ENCODE measurements at regions not wholly inside any gene's neighbourhood (a gene's known extent, or its start where the extent isn't known, plus 50 kb on each side); places are given as distances from the start of the nearest gene placed in this dataset.

DNA sequence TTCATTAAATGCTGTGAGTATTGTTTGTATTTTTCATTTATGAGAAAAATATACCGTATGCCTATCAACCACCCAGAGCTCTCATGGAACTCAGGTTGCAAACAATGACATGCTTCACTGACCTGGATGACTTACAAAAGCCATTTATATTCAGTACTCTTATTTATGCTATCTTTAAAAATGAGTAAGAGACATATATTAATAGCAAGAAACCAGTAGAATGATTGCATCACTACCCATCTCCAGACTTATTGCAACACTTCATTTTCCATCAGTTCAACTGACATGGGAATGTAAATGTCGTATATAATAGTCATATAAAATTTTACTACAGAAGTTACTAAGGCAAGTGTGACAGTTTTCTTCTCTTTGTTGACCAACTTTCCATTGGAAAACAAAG, 69.1 kb downstream of the OTP start:
- no peaks in the 10 kb centered on the region for H3K4me1 ChIP-seq
- H3K4me3 ChIP-seq: no peak overlapping the region
- H3K9me3 ChIP-seq: no peaks in the 10 kb centered on the region
- intact Hi-C loops (cut with DNase I): no loop called here
- TF ChIP-seq, protein P1, sequence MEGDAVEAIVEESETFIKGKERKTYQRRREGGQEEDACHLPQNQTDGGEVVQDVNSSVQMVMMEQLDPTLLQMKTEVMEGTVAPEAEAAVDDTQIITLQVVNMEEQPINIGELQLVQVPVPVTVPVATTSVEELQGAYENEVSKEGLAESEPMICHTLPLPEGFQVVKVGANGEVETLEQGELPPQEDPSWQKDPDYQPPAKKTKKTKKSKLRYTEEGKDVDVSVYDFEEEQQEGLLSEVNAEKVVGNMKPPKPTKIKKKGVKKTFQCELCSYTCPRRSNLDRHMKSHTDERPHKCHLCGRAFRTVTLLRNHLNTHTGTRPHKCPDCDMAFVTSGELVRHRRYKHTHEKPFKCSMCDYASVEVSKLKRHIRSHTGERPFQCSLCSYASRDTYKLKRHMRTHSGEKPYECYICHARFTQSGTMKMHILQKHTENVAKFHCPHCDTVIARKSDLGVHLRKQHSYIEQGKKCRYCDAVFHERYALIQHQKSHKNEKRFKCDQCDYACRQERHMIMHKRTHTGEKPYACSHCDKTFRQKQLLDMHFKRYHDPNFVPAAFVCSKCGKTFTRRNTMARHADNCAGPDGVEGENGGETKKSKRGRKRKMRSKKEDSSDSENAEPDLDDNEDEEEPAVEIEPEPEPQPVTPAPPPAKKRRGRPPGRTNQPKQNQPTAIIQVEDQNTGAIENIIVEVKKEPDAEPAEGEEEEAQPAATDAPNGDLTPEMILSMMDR (IDR thresholded peaks at IDR 0.05): no peak
- no peaks in the 10 kb centered on the region for H3K27me3 ChIP-seq
- no peak overlapping the region for H3K27ac ChIP-seq
- no peaks in the 10 kb centered on the region for H3K36me3 ChIP-seq
- no peak for DNase-seq (ENCODE audit: low spot score in 2 of 2)

DNA sequence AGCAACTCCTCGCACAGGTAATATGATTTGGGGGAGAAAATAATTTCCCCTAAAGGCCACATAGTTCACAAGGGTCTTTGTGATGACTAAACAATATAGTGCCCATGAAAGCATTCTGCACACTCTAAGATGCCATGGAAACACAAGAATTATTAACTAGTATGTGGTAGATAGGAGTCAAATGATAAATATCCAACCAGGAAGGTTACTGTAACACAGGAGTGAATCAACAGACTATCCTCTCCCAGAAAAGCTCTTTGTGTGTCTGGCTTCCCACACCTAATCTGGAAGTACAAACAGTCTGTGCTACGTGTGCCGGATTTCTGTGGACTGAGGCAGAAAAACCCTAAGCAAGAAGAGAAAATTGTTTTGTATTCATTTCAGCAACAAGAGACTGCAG, 70.0 kb downstream of the OTP start:
- no peaks in the 10 kb centered on the region for H3K27me3 ChIP-seq
- no peak overlapping the region for H3K27ac ChIP-seq
- no peak overlapping the region for H3K4me3 ChIP-seq
- no peaks in the 10 kb centered on the region for H3K36me3 ChIP-seq
- intact Hi-C loops (cut with DNase I): no loop called here
- DNase-seq (ENCODE audit: low spot score in 2 of 2): no peak
- H3K4me1 ChIP-seq: no peaks in the 10 kb centered on the region
- TF ChIP-seq, protein P1 (IDR thresholded peaks at IDR 0.05): no peak
- H3K9me3 ChIP-seq: no peaks in the 10 kb centered on the region

GRCh38 chr5:77568082-77568481, 70.4 kb downstream of the OTP start:
- H3K27me3 ChIP-seq: no peaks in the 10 kb centered on the region
- H3K4me3 ChIP-seq: no peak overlapping the region
- no peaks in the 10 kb centered on the region for H3K4me1 ChIP-seq
- intact Hi-C loops (cut with DNase I): no loop called here
- H3K36me3 ChIP-seq: no peaks in the 10 kb centered on the region
- no peak overlapping the region for H3K27ac ChIP-seq
- DNase-seq (ENCODE audit: low spot score in 2 of 2): no peak
- no peaks in the 10 kb centered on the region for H3K9me3 ChIP-seq
- TF ChIP-seq, protein P1 (IDR thresholded peaks at IDR 0.05): no peak

DNA sequence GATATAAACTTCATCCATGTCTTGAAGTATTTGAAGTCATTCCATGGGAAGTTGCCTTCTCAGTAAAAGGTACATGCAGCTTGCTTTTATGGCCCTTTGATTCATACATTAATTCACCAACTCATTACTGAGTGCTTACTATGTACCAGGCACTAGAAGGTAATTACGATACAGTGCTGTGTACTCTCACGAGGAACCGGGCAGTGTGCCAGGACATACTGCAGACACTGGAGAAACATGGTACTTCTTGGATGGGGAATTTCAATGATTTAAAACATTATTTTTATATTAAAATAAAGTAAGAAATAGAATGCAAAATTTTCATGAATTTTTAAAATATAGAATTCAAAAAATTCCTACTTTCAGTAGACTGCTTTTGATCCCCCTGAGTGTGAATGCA, 71.4 kb upstream of the WDR41 start:
- Histone ChIP-seq H3K4me1 (no peaks in the 10 kb centered on the region), H3K27ac (no peak overlapping the region)

DNA sequence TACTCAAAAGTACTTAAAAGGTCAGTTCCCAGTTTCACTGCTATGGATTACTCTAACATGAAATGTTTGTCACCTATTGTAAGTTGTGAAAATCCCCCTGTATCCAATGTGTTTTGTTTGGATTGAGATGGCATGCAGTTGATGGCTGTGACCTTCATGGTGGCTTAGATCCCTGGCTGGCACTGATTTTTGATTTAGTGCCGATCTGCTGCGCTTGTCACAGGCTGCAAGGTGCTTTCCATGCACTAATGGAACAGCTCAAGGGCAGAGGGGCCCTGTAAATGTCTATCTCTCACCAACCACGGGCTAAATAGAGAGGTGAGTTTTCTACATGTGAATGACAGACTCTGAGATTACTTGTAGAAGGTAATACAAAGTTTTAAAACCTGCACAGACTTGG, 69.8 kb upstream of the WDR41 start:
- no peak overlapping the region for H3K4me3 ChIP-seq
- no peak for DNase-seq (ENCODE audit: low spot score in 2 of 2)
- intact Hi-C loops (cut with DNase I): no loop called here

More for the DNA sequence above, 71.4 kb upstream of the WDR41 start:
- no peaks in the 10 kb centered on the region for H3K36me3 ChIP-seq
- no peaks in the 10 kb centered on the region for H3K9me3 ChIP-seq
- no peak for DNase-seq (ENCODE audit: low spot score in 2 of 2)
- intact Hi-C loops (cut with DNase I): no loop called here
- H3K4me3 ChIP-seq: no peak overlapping the region
- TF ChIP-seq, protein P1 (IDR thresholded peaks at IDR 0.05): no peak
- H3K27me3 ChIP-seq: no peaks in the 10 kb centered on the region

More for the DNA sequence above, 69.8 kb upstream of the WDR41 start:
- Histone ChIP-seq H3K4me1 (no peaks in the 10 kb centered on the region), H3K27me3 (no peaks in the 10 kb centered on the region), H3K27ac (no peak overlapping the region), H3K9me3 (no peaks in the 10 kb centered on the region), H3K36me3 (no peaks in the 10 kb centered on the region)
- TF ChIP-seq, protein P1 (IDR thresholded peaks at IDR 0.05): no peak

Data from ascending aorta (tissue), 2 donors.